Right lobe of liver (tissue), 4 donors: ENCODE measurements at regions not wholly inside any gene's neighbourhood (a gene's known extent, or its start where the extent isn't known, plus 50 kb on each side); places are given as distances from the start of the nearest gene placed in this dataset.

ENCODE experiments used
- CTCF ChIP-seq, 4 donors: fragments of 200-600 bp in 3 of 4; fragments of 450-650 bp in 1 of 4; IDR thresholded peaks; one replicate each; pipeline versions ENCODE4 v1.5.1 to v1.8.0; 2016 to 2022; ENCODE audit warnings: antibody characterized with exemption in 4 of 4, mild to moderate bottlenecking in 2 of 4
- POLR2A ChIP-seq: fragments of 450-650 bp; IDR thresholded peaks from one replicate; pipeline ENCODE4 v1.6.1; 2017; ENCODE audit warnings: antibody characterized with exemption, mild to moderate bottlenecking
- donor health status: DM: no; HTN: no; CAD: no.
- donor health status: DM: no; HTN: no; CAD: no.
- donor health status: DM: no; HTN: yes; CAD: no.

GRCh38 chr21:16811011-16811410 lies 701.8 kb upstream of the CXADR start:
- TF ChIP-seq POLR2A (no peak), CTCF (IDR thresholded peaks at IDR 0.05) (no peak)
